ENCODE measurements at regions not wholly inside any gene's neighbourhood (a gene's known extent, or its start where the extent isn't known, plus 50 kb on each side); places are given as distances from the start of the nearest gene placed in this dataset.

GRCh38 chr10:2456834-2457233, 610.5 kb upstream of the PFKP start:
- TF ChIP-seq CTCF (tag by site-specific recombination; IDR thresholded peaks at IDR 0.05) (no peak), ZNF121 (tag by site-specific recombination; IDR thresholded peaks at IDR 0.05) (no peak), ZNF521 (tag by site-specific recombination; IDR thresholded peaks at IDR 0.05) (no peak), REST (tag by site-specific recombination; IDR thresholded peaks at IDR 0.05) (no peak), ZNF664 (tag by site-specific recombination; IDR thresholded peaks at IDR 0.05) (no peak), ZNF580 (tag by site-specific recombination; IDR thresholded peaks at IDR 0.05) (no peak), ZNF76 (tag by site-specific recombination; IDR thresholded peaks at IDR 0.05; ENCODE audit: borderline replicate concordance, low read depth) (no peak)
